HG03521 (cell line): ENCODE measurements at regions not wholly inside any gene's neighbourhood (a gene's known extent, or its start where the extent isn't known, plus 50 kb on each side); places are given as distances from the start of the nearest gene placed in this dataset.
"Not testable (repeated sequence)": the region's sequence is repeated elsewhere in the genome, so short reads cannot be mapped to it uniquely, and the experiment has no call there.

Experiments
- ATAC-seq: cut with Tn5 transposase; IDR thresholded peaks from one replicate; pipeline ENCODE4 v1.9.1; 2021; ENCODE audit warnings: mild to moderate bottlenecking, moderate library complexity; ENCODE audit not compliant: unreplicated experiment

GRCh38 chr2:195572895-195573683 lies 83.9 kb upstream of the SLC39A10 start:
- no peak for ATAC-seq

GRCh38 chr2:195570329-195570728 lies 86.7 kb upstream of the SLC39A10 start:
- no peak for ATAC-seq

- no peak for ATAC-seq
Observed at GRCh38 chr2:195569255-195569654, 87.8 kb upstream of the SLC39A10 start.

- ATAC-seq = not testable (repeated sequence)
Observed at GRCh38 chr2:195564625-195565135, 92.3 kb upstream of the SLC39A10 start.

- no peak for ATAC-seq
Observed at GRCh38 chr2:195563857-195564512, 93.0 kb upstream of the SLC39A10 start.

- no peak for ATAC-seq
Observed at GRCh38 chr2:195562570-195563566, 94.2 kb upstream of the SLC39A10 start.

GRCh38 chr2:195561116-195561921 lies 95.7 kb upstream of the SLC39A10 start:
- peak; percentile 43 for ATAC-seq

- no peak for ATAC-seq
Observed at GRCh38 chr2:195560209-195560895, 96.7 kb upstream of the SLC39A10 start.

GRCh38 chr2:195559431-195559914 lies 97.6 kb upstream of the SLC39A10 start:
- peak; percentile 79 for ATAC-seq

GRCh38 chr2:195555971-195556370 lies 101.1 kb upstream of the SLC39A10 start:
- no peak for ATAC-seq

- ATAC-seq = no peak
Observed at GRCh38 chr2:195552581-195552980, 104.4 kb upstream of the SLC39A10 start.

- no peak for ATAC-seq
Observed at GRCh38 chr2:195548198-195548940, 108.7 kb upstream of the SLC39A10 start.

- not testable (repeated sequence) for ATAC-seq
Observed at GRCh38 chr2:195547268-195547840, 109.7 kb upstream of the SLC39A10 start.

- ATAC-seq = no peak
Observed at GRCh38 chr2:195545811-195546210, 111.2 kb upstream of the SLC39A10 start.

- ATAC-seq = peak; percentile 59
Observed at GRCh38 chr2:195543902-195544894, 112.8 kb upstream of the SLC39A10 start.

GRCh38 chr2:195543063-195543462 lies 114.0 kb upstream of the SLC39A10 start:
- no peak for ATAC-seq

GRCh38 chr2:195542067-195542466 lies 115.0 kb upstream of the SLC39A10 start:
- ATAC-seq = no peak
